GM19238 (cell line): ENCODE measurements at regions not wholly inside any gene's neighbourhood (a gene's known extent, or its start where the extent isn't known, plus 50 kb on each side); places are given as distances from the start of the nearest gene placed in this dataset.

ENCODE experiments used
- DNase-seq: peaks from one replicate; pipeline ENCODE4 v3.0.0; 2011; ENCODE audit warnings: low spot score; ENCODE audit not compliant: insufficient read length

- DNase-seq, result no peak
Measured at GRCh38 chr5:155193483-155194107, 180.0 kb downstream of the KIF4B start.

GRCh38 chr5:155200608-155201007 is 187.1 kb downstream of the KIF4B start:
- DNase-seq, result no peak

GRCh38 chr5:155211764-155212163 is 198.2 kb downstream of the KIF4B start:
- no peak for DNase-seq

GRCh38 chr5:155222393-155222792 is 208.8 kb downstream of the KIF4B start:
- no peak for DNase-seq

GRCh38 chr5:155229135-155229534 is 215.6 kb downstream of the KIF4B start:
- no peak for DNase-seq

GRCh38 chr5:155239803-155240202 is 226.2 kb downstream of the KIF4B start:
- no peak for DNase-seq

GRCh38 chr5:155250596-155250995 is 237.0 kb downstream of the KIF4B start:
- DNase-seq, result no peak

- no peak for DNase-seq
Measured at GRCh38 chr5:155252025-155252424, 238.5 kb downstream of the KIF4B start.

GRCh38 chr5:155252717-155253116 is 239.2 kb downstream of the KIF4B start:
- DNase-seq, result no peak

GRCh38 chr5:155254399-155254798 is 240.8 kb downstream of the KIF4B start:
- DNase-seq, result no peak

GRCh38 chr5:155258161-155258560 is 244.6 kb downstream of the KIF4B start:
- DNase-seq, result no peak

- DNase-seq, result no peak
Measured at GRCh38 chr5:155259648-155260047, 246.1 kb downstream of the KIF4B start.

GRCh38 chr5:155260798-155261197 is 247.2 kb downstream of the KIF4B start:
- no peak for DNase-seq

GRCh38 chr5:155263381-155263780 is 249.8 kb downstream of the KIF4B start:
- DNase-seq, result no peak

GRCh38 chr5:155264809-155265208 is 251.3 kb downstream of the KIF4B start:
- no peak for DNase-seq

- no peak for DNase-seq
Measured at GRCh38 chr5:155268770-155269425, 255.3 kb downstream of the KIF4B start.

GRCh38 chr5:155270725-155271124 is 257.2 kb downstream of the KIF4B start:
- DNase-seq, result no peak

- DNase-seq, result no peak
Measured at GRCh38 chr5:155274484-155274883, 260.9 kb downstream of the KIF4B start.

GRCh38 chr5:155275222-155275621 is 261.7 kb downstream of the KIF4B start:
- no peak for DNase-seq

- no peak for DNase-seq
Measured at GRCh38 chr5:155276231-155276630, 262.7 kb downstream of the KIF4B start.

- no peak for DNase-seq
Measured at GRCh38 chr5:155278532-155278931, 265.0 kb downstream of the KIF4B start.

- DNase-seq, result no peak
Measured at GRCh38 chr5:155282503-155283107, 269.1 kb downstream of the KIF4B start.

- DNase-seq, result no peak
Measured at GRCh38 chr5:155285706-155286105, 272.2 kb downstream of the KIF4B start.
